GM13977 (cell line): ENCODE measurements at regions not wholly inside any gene's neighbourhood (a gene's known extent, or its start where the extent isn't known, plus 50 kb on each side); places are given as distances from the start of the nearest gene placed in this dataset.

Experiments used
- DNase-seq: peaks from one replicate; pipeline ENCODE4 v3.0.0; 2012; ENCODE audit warnings: low spot score
- in situ Hi-C: fragments of 300-500 bp; cut with MboI; formaldehyde crosslinking; loops from one replicate; pipeline ENCODE4 v1.12.0; 2022; ENCODE audit warnings: low sequenced_read_pairs, low pct_unique_long_range_greater_than_20kb, mixed read lengths, inconsistent platforms; ENCODE audit not compliant: unreplicated experiment
- TF ChIP-seq, protein P1 (sequence below): IDR thresholded peaks from 2 replicates; pipeline ENCODE4 v1.5.1; 2012; ENCODE audit warnings: mild to moderate bottlenecking, control low read depth; ENCODE audit not compliant: insufficient read depth; ENCODE audit errors: extremely low read depth, missing control alignments

DNA sequence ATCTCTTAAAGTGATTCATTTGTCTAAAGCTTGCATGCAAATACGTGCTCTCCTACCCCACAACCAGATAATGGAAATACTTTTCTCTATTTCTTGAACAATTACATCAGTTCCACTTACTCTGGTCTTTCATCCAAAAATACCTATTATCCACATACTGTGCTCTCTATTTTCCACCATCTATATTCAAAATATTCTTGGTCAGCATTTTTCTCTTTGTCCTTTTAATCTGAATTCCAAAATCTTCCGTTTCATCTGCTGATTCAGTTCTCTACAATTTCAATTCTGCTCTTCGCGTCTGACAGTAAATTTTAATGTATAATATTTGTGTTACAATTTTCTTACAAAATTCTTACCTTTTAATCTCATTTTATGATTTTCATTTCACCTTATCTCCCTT is 110.3 kb downstream of the ZNF648 start:
- TF ChIP-seq, protein P1, sequence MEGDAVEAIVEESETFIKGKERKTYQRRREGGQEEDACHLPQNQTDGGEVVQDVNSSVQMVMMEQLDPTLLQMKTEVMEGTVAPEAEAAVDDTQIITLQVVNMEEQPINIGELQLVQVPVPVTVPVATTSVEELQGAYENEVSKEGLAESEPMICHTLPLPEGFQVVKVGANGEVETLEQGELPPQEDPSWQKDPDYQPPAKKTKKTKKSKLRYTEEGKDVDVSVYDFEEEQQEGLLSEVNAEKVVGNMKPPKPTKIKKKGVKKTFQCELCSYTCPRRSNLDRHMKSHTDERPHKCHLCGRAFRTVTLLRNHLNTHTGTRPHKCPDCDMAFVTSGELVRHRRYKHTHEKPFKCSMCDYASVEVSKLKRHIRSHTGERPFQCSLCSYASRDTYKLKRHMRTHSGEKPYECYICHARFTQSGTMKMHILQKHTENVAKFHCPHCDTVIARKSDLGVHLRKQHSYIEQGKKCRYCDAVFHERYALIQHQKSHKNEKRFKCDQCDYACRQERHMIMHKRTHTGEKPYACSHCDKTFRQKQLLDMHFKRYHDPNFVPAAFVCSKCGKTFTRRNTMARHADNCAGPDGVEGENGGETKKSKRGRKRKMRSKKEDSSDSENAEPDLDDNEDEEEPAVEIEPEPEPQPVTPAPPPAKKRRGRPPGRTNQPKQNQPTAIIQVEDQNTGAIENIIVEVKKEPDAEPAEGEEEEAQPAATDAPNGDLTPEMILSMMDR = no peak
- in situ Hi-C loops = no loop called here
- no peak for DNase-seq

DNA sequence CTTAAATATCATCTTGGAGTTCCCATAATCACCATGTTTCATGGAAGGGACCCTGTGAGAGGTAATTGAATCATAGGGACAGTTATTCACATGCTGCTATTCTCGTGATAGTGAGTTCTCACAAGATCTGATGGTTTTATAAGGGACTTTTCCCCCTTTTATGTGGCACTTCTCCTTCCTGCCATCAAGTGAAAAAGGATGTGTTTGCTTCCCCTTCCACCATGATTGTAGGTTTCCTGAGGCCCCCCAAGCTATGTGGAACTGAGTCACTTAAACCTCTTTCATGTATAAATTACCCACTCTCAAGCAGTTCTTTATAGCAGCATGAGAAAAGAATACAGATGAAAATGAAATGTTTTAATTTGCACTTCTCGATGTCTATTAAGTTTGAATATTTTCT is 112.0 kb downstream of the ZNF648 start:
- TF ChIP-seq, protein P1 = no peak
- in situ Hi-C loops = loop anchor here (25.0 kb wide), 1 partner anchor 762 kb away; no protein-coding TSS in a partner anchor
- no peak for DNase-seq

DNA sequence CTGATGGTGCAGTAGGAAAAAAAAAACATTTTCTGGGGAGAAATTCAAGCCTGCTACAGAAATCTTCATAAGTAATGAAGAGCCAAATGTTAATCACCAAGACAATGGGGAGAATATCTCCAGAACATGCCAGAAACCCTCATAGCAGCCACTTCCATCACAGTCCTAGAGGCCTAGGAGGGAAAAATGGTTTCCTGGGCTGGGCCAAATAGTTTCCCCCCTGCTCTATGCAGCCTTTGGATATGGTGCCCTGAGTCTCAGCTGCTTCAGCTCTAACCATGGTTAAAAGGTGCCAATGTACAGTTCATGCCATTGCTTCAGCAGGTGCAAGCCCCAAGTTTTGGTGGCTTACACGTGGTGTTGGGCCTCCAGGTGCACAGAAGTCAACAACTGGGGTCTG is 113.1 kb downstream of the ZNF648 start:
- DNase-seq = no peak
- TF ChIP-seq, protein P1 = no peak
- in situ Hi-C loops = loop anchor here (25.0 kb wide), 1 partner anchor 761 kb away; no protein-coding TSS in a partner anchor

DNA sequence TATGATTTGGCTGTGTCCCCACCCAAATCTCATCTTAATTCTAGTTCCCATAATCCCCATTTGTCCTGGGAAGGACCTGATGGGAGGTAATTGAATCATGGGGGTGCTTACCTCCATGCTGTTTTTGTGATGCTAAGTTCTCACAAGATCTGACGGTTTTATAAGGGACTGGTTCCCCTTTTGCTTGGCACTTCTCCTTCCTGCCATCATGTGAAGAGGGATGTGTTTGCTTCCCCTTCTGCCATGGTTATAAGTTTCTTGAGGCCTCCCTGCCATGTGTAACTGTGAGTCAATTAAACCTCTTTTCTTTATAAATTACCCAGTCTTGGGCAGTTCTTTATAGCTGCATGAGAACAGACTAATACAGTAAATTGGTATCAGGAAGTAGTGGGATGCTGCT is 114.1 kb downstream of the ZNF648 start:
- TF ChIP-seq, protein P1 = no peak
- in situ Hi-C loops = loop anchor here (25.0 kb wide), 1 partner anchor 760 kb away; no protein-coding TSS in a partner anchor
- DNase-seq = no peak

DNA sequence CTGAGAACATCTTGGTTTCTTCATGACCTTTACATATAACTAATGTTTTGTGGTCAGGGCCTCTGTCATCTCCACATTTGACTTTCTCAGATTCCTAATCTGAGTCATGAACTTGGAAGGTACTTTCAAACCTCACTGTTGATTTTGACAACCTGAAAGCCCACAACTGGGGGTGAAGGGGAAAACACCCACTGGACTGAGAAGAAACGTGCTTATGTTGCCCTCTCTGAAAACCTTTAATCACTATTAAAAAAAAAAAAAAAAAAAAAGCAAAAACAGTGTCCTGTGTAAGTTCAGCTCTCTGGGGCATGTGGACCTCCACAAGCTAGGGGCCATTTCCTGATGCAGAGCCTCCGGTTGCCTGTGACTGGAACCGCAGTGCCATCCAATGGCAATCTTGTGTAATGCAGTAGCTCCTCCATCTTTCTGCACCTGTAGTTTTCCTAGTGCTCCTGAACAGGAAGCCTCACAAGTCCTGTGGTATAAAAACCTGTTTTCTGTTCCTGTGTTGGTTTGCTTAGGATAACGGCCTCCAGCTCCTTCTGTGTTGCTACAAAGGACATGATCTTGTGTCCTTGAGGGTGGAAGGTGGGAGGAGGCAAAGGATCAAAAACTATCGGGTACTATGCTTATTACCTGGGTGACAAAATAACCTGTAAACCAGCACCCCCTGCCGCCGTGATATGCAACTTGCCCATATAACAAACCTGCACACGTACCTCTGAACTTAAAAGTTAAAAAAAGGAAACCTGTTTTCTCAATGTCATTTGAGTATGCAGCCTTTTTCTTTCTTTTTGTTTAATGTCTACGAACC is 124.5 kb downstream of the ZNF648 start:
- in situ Hi-C loops = loop anchor here (10.0 to 25.0 kb wide), 2 partner anchors 462 to 750 kb away; no protein-coding TSS in a partner anchor
- peak; percentile 73 for DNase-seq
- TF ChIP-seq, protein P1 = peak; percentile 92

DNA sequence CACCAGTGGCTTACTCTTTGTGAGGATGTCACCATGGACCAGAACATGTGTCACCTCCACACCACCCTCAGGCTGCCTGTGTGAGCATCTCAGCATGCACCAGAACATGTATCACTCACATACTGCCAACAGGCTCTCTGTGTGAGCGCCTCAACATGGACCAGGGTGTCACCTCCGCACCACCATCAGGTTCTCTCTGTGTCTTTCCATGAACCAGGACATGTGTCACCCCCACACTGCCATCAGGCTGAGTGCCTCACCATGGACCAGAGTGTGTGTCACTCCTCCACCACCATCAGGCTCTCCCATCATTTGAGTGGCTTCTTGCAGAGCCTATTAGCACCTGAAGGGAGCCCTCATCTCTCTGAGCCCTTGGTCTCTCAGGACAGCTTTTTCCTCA is 125.2 kb downstream of the ZNF648 start:
- in situ Hi-C loops = loop anchor here (10.0 to 25.0 kb wide), 2 partner anchors 461 to 749 kb away; no protein-coding TSS in a partner anchor
- no peak for DNase-seq
- TF ChIP-seq, protein P1 = no peak
